Hepatocyte (in vitro differentiated cells): ENCODE measurements at regions not wholly inside any gene's neighbourhood (a gene's known extent, or its start where the extent isn't known, plus 50 kb on each side); places are given as distances from the start of the nearest gene placed in this dataset.

Experiments used
- CTCF ChIP-seq: fragments of 200-600 bp; sonication (generic); IDR thresholded peaks from 2 replicates; pipeline ENCODE4 v1.5.1; 2016; ENCODE audit warnings: antibody characterized with exemption, mild to moderate bottlenecking; ENCODE audit not compliant: poor library complexity
- EZH2 ChIP-seq: fragments of 200-600 bp; sonication (generic); IDR thresholded peaks from 2 replicates; pipeline ENCODE4 v1.6.1; 2016; ENCODE audit warnings: antibody characterized with exemption, mild to moderate bottlenecking, borderline replicate concordance
- EZH2phosphoT487 ChIP-seq: fragments of 200-600 bp; sonication (generic); IDR thresholded peaks from one replicate; pipeline ENCODE4 v1.6.1; 2018; ENCODE audit warnings: antibody characterized with exemption, mild to moderate bottlenecking, low read depth, moderate library complexity; ENCODE audit not compliant: unreplicated experiment, severe bottlenecking

DNA sequence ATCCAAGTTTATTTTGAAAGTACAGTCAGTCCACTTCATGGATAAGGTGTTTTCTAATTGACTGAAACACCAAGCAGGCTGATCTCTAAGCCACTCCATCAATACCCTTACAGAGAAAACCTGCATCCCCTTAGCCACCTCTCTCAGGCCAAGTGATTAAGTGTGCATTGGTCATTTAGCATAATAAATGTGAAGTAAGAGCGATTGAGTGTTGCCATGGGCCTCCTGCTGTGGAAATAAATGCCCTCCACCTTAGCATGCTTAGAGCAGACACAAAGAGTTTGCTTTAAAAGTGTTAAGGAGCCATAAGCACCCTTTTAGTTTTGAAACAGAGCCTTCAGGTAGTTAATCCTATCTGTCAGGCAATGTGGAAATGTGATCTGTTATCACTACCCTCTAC, 386.5 kb downstream of the GPAT3 start:
- TF ChIP-seq CTCF (no peak), EZH2phosphoT487 (no peak), EZH2 (no peak)
